HG03280 (cell line): ENCODE measurements at regions not wholly inside any gene's neighbourhood (a gene's known extent, or its start where the extent isn't known, plus 50 kb on each side); places are given as distances from the start of the nearest gene placed in this dataset.
A peak's percentile ranks its signal among the peaks of the same experiment; 100 is the strongest.
"Not testable (repeated sequence)": the region's sequence is repeated elsewhere in the genome, so short reads cannot be mapped to it uniquely, and the experiment has no call there.

Experiments
- ATAC-seq: cut with Tn5 transposase; IDR thresholded peaks from one replicate; pipeline ENCODE4 v1.9.1; 2021; ENCODE audit warnings: mild to moderate bottlenecking, moderate library complexity; ENCODE audit not compliant: unreplicated experiment

- ATAC-seq = no peak
Measured at GRCh38 chr3:25844891-25845290, 55.0 kb downstream of the OXSM start.

GRCh38 chr3:25846282-25846681 is 56.4 kb downstream of the OXSM start:
- ATAC-seq = no peak

DNA sequence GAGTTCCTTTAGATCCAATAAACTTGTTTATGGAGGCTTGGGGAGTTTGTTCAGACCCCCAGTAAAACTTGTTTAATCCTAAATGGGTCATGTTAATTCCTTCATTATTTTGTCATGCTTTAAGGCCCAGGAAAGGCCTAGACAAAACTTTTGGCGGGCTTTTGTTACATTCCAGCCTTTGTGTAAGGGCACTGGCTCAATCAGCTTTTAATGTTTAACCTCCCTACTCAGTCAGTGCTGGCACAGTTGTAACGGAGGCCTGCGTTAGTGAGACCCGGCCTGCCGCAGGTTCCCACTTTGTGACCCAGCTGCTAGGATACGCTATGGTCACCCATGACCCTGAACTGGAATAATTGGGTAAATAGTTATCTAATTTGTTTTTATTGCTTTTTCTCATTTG is 59.2 kb downstream of the OXSM start:
- ATAC-seq = no peak

DNA sequence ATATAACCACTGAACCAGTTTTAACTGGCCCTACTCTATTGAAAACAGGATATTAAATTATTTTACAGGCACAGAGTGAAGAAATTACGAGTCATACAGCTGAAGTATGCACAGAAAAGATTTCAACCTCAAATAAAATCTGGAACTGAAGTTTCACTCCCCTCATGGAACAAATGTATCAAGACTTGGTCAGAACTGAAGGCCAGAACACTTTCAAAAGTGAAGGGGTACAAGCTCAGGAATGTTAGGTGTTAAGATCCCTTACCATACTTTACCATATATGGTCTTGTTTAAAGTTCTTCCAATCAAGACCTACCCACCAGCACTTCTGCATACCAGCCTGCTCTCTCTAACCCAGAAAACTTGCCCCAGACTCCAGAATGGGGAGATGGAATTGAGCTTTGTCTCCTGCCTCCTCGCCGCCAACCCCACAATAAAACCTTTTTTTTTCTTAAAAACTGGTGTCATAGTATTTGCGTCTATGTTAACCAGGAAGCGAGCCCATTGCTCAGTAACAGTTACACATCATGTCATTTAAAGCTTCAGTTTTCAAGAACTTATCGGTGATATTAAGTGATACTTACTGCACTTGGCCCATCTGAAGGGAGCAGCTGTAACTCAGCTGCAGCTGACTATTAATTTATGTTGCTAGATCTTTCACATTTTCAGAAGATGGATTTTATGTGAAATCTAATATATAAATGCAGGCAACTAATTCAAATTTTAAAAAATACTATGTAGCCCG is 59.9 kb downstream of the OXSM start:
- ATAC-seq = no peak

DNA sequence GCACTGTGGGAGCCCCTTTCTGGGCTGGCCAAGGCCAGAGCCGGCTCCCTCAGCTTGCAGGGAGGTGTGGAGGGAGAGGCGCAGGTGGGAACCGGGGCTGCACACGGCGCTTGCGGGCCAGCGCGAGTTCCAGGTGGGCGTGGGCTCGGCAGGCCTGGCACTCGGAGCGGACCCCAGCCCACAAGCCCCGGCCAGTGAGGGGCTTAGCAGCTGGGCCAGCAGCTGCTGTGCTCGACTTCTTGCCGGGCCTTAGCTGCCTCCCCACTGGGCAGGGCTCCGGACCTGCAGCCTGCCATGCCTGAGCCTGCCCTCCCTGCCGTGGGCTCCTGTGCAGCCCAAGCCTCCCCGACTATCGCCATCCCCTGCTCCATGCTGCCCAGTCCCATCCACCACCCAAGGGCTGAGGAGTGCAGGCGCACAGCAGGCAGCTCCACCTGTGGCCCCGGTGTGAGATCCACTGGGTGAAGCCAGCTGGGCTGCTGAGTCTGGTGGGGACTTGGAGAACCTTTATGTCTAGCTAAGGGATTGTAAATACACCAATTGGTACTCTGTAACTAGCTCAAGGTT is 61.9 kb downstream of the OXSM start:
- ATAC-seq = not testable (repeated sequence)

DNA sequence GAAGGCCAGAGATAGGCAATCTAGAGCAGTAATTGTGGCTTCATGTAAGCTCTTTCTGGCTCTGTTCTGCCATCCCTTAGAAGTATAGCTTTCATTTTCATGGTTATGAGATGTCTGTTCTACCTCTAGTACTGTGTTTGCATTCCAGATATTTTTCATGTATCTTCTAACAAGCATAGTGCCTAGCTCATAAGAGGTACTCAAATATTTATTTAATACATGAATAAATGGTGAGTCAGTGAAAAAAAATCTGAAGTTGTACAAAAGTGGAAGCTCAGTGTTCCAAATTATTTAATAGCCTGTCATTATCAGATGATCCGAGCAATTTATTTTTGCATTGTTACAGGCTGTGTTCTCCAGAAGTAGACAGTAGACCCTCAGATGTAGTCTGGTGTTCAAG is 64.3 kb downstream of the OXSM start:
- ATAC-seq = no peak

DNA sequence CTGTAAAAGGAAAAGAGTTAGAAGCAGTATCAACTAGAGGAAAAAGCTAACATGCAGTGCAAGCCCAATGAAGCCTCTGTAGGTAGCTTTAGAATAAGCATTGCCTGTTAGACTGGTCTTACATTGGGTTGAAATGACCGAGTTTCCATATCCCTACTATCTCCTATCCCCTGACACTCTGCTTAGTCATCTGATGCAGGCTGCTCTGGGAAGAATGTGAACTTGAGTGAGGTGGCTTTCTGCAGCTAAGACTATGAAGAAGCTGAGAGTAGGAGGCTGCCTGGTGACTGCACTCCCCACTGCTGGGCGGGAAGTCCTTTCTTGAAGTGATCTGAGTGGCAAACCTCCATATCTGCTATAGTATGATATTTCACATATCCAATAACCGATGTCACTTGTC is 64.7 kb downstream of the OXSM start:
- ATAC-seq = no peak

- ATAC-seq = no peak
Measured at GRCh38 chr3:25855266-25855784, 65.4 kb downstream of the OXSM start.

DNA sequence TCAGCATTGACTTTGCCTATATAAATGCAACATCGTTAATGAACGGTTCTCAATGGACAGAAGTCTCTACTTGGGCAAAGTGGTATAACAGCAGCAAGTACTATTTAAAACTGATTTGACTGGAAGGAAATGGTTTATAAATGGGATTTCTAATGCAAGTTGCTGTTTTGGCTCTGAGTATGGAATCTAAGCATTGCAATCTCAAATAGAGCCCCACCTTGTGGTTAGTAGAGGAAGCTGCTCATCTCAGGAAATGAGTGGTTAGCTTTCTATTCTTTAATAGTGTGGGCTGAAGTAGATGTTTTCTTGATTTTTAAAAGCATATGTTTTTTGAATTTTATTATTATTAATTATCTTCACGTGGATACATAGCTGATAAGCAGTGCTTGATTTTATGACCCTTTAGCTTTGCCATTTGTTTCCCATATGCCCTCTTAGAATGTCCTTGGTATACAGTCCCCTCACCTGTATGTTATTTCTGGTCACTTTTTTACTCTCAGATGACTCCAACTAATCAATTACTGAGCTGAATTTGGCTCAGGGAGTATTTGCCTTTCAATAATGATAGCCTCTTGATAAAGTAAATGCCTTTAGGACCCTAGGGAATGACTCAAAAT is 67.1 kb downstream of the OXSM start:
- ATAC-seq = peak; percentile 77

DNA sequence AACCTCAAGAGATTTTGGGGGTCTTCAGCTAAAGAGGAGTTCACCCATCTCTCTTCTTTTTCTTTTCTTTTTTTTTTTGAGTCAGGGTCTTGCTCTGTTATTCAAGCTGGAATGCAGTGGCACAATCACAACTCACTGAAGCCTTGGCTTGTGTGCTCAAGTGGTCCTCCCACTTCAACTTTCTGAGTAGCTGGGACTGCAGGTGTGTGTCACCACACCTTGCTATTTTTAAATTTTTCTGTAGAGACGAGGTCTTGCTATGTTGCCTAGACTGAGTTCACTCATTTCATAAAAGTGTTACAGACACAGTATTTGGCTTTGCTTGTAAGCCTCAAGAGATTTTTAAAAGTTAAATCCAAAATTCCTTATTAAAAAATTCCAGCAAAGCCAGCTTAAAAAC is 71.7 kb downstream of the OXSM start:
- ATAC-seq = no peak

DNA sequence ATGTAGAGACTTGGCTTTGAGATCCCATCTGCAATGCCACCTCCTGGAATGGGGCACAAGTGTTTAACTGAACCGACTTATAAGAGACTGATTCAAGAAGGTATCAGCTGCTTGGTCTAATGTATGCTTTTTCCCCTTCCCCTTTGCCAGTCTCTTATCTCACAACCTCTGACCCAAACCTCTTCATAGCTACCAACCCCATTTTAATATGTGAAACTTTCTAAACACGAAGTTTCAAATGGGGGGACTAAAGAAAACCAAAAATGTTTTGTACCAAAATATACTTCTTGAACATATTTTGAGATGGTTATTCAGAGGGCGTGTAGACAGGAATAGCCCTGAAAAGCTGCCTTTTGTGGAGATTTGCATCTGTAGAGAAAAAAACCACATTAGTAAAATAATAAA is 73.1 kb downstream of the OXSM start:
- ATAC-seq = peak; percentile 68

DNA sequence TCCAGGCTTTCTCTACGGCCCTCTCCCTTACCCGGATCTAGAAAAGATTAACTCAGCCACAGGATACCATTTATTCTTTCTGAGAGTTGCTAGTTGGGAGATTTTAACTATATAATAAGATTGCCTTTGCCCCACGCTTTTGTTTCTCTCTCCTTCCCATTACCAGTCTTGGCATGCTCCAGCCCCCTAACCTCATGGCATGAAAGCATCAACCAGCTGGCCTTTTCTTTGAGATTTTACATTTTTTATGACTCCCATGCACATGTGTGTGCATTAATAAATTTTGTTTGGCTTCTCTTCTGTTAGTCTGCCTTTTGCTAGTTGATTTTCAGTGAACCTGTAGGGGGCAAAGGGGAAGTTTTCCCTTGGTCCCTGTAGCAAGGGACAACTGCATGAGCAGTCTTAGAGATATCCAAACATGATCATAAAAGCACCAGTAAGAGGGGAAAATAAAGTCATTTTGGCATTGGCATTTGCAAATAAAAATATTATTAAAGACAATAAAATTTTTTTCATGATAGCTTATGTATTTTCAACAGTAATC is 73.6 kb downstream of the OXSM start:
- ATAC-seq = peak; percentile 26

DNA sequence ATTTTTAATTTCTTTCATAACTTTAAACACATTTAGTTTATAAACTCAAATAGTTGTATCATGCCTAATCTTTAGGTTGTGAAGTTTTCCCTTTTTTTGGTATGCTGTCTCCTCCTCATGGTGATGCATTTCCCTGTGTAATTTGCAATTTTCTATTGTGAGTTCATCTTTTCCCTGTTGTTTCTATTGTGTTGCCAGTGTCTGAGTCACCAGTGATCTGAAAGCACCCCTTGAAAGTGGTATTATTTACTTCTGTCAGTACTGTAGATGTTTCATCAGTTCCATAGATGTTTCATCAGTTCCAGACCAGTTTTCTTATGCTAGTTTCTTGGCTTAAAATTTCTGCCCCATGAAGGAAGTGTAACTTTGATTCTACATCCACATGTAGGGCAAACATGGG is 80.6 kb downstream of the OXSM start:
- ATAC-seq = no peak

- ATAC-seq = peak; percentile 77
Measured at GRCh38 chr3:25872200-25872877, 82.4 kb downstream of the OXSM start.

DNA sequence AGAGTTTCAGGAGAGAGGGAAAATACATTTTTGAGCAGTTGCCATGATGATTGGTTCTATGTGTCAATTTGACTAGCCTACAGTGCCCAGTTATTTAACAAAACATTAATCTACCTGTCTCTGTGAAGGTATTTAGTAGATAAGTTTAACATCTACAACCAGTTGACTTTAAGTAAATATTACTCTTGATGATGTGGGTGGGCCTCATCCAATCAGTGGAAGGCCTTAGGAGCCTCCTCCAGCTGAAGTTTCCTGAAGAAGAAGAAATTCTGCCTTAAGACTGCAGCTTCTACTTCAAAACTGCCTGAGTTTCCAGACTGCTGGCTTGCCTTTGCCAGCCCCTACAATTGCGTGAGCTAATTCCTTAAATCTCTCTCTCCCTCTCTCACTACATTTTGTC is 93.6 kb downstream of the OXSM start:
- ATAC-seq = no peak

DNA sequence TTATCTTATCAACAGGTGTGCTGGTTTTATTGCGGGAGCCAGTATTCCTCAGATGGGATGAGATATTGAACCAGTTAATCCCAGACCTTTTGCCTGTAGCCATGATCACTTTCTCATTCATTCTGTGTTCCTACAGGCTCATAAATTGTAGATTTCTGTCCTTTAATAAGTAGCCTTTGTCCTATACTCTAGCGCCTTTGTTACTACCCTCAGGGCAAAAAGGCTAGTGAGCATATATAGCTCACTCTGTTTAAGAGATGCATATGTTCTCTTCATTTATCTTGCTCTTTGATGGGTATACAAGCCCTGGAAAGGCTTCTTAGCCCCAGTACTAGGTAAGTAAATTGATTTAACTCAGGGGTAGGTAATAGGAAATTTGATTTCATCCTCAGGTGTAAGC is 95.1 kb downstream of the OXSM start:
- ATAC-seq = no peak

DNA sequence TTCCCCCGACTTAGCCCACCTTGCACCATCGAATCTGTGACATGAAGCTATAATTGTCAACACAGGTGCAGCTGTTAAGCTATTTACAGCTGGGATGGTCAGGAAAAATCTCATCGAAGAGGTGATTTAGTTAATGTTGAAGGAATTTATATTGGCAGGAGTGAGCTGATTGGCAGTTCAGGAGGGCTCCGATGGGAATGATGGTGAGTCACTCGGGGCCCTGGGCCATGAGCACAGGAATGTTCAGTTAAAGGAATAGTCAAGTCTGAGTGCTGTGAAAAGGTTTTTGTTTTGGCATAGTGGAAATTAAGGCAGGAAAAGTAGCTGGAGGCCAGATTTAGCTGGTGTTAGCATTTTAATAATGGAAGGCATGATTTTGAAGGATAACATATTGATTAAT is 95.7 kb downstream of the OXSM start:
- ATAC-seq = no peak

GRCh38 chr3:25887907-25888306 is 98.0 kb downstream of the OXSM start:
- no peak for ATAC-seq

GRCh38 chr3:25888892-25889524 is 99.1 kb downstream of the OXSM start:
- no peak for ATAC-seq

DNA sequence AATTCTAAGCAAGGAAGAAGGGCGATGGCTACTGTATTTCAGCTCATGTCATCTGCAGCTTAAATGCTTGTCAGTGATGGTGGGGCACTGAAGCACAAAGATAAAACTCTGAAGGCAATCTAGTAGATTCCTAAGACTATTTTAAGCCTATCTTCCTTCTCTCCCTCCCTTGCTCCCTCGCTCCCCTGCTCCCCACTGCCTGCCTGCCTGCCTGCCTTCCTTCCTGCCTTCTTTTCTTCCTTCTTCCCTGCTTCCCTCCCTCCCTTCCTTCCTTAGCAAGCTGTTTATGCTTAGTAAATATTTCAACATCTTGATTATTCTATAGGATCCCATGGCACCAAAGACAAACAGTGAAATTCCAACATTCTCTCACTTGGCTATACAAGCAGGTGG is 99.6 kb downstream of the OXSM start:
- ATAC-seq = no peak

DNA sequence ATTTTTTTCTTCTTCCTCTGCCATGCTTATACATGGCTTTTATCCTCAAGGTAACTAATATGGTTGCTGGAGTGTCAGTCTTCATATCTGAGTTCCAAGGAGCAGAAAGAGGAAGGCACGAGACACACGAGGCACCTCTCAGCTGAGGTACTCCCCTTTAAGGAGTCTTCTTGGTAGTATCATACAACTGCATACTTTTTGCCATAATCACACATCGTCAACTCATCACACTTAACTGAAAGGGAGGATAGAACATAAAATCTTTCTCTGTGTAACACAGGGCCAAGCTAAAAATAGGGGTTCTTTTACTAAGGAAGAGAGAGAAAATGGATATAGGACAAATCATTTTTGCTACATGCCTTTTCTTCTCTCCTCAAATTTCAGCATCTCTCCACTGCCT is 104.2 kb downstream of the OXSM start:
- ATAC-seq = no peak
